Kidney tubule cell (primary cell): ENCODE measurements at regions not wholly inside any gene's neighbourhood (a gene's known extent, or its start where the extent isn't known, plus 50 kb on each side); places are given as distances from the start of the nearest gene placed in this dataset.

Source experiments
- DNase-seq: peaks from one replicate; pipeline ENCODE4 v3.0.0-alpha.2; 2018; ENCODE audit warnings: low spot score

GRCh38 chr18:77658751-77659448 lies 409.3 kb downstream of the GALR1 start:
- DNase-seq, result no peak

GRCh38 chr18:77666613-77667012 lies 417.0 kb downstream of the GALR1 start:
- no peak for DNase-seq

DNA sequence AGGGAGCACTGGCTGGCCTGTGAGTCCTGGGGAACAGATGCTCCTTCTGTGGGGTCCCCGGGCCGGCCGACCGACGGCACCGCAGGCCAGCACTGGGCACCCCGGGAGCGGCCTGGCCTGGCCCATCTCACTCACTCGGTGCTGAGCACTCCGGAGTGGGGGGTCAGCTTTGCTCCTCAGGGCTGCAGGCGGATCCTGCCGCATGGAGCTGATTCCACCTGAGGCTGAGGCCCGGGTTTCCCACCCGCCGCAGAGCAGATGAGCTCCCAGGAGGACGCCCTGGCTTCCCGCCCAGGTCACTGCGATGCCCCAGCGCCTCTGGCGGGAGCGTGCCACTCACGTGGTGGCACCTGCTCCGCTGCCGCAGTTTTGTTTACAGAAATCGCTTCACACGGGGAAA lies 418.6 kb downstream of the GALR1 start:
- no peak for DNase-seq

- no peak for DNase-seq
Measured at GRCh38 chr18:77669331-77669730, 419.7 kb downstream of the GALR1 start.

- DNase-seq, result no peak
Measured at GRCh38 chr18:77671456-77672167, 422.0 kb downstream of the GALR1 start.

GRCh38 chr18:77676910-77677309 lies 427.3 kb downstream of the GALR1 start:
- no peak for DNase-seq

DNA sequence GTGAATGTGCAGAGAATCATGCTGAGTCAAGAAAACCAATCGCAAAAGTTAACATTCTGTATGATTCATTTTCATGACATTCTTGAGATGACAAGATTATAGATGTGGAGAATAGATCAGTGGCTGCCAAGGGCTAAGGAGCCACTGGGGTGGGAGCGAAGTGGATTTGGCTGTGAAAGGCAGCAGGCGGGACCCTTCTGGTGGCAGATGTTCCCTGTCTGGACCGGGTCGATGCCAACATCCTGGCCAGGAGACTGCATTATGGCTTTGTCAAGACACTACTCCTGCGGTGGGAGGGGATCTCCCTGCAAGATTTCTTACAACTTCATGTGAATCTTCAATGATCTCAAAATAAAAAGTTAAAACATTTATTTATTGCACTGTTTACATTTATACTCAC lies 427.9 kb downstream of the GALR1 start:
- DNase-seq, result no peak

DNA sequence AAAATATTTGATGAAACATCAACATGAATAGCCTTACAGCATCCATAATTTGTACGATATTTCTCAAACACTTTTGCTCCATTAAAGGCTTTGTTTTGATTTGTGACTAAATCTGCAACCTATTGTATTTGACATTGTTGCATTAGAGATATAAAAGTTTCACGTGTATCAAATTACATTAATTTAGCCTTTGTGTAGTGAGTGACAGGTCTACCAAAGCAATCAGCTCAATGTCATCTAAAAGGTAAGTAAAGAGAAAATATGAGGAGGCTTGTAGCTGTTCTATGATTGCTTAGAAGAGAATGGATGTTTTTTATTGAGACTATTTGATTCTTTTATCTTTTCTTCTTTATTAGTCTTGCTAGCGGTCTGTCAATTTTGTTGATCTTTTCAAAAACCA lies 430.2 kb downstream of the GALR1 start:
- DNase-seq, result no peak

DNA sequence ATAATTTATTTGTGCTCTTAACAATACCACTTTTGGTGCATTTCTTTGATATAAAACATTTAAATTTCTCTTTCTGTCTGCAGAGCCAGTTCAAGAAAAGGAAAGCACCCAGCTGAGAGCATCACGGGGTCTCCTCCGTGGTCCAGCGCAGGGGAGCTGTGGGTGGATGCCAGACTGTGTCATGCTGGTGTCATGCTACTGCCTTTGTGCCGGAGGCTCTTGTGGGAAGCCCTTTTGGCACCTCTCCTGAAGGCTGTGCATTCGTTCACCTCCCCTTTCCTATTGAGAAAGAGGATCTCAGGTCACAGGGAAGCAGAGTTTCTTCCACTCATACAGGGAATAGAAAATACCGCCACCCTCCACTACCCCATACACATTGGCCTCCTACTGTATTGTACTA lies 450.4 kb downstream of the GALR1 start:
- no peak for DNase-seq

- DNase-seq, result no peak
Measured at GRCh38 chr18:77701977-77702376, 452.3 kb downstream of the GALR1 start.

DNA sequence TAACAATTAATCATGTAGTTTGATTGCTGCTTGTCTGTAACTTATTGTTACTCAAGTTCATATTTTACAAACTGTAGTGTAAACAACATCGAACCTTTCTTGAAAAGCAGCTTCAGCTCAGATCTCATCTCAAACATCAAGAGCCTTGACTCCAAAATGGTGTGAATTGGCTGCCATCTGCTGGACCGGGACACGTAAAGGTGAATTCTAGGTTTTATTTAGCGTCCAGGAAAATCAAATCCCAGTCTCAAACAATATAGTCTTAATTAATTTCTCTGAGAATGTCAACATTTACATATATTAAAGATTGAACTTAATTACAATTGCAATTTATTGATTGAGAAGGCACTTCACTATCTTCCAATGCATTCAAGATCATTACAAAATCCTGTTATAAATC lies 453.0 kb downstream of the GALR1 start:
- DNase-seq, result peak; percentile 5

- DNase-seq, result no peak
Measured at GRCh38 chr18:77705301-77705700, 455.7 kb downstream of the GALR1 start.

DNA sequence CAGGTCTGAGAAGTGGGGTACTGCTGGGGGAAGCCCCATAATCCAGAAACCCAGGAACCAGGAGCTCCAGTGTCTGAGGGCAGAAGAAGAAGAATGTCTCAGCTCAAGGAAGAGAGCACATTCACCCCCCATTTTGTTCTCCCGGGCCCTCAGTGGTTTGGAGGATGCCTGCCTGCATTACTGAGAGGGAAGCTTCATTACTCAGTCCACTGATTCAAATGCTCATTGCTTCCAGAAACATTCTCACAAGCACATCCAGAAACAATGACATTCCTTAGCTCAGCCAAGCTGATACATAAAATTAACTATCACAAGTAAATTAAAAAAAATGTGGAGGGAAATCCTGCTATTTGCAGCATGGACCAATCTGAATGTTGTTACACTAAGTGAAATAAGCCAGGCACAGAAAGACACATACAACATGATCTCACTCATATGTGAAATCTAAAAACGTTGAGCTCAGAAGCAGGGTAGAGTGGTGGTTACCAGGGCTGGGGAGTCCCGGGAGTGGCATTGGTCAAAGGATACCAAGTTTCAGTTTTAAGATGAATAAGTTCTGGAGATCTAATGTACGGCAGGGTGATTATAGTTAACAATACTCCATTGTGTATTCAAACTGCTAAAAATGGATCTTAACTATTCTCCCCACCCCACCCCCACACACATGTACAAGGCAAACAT lies 459.3 kb downstream of the GALR1 start:
- DNase-seq, result no peak

- DNase-seq, result peak; percentile 2
Measured at GRCh38 chr18:77711096-77711495, 461.4 kb downstream of the GALR1 start.

GRCh38 chr18:77714716-77715115 lies 465.1 kb downstream of the GALR1 start:
- DNase-seq, result no peak

DNA sequence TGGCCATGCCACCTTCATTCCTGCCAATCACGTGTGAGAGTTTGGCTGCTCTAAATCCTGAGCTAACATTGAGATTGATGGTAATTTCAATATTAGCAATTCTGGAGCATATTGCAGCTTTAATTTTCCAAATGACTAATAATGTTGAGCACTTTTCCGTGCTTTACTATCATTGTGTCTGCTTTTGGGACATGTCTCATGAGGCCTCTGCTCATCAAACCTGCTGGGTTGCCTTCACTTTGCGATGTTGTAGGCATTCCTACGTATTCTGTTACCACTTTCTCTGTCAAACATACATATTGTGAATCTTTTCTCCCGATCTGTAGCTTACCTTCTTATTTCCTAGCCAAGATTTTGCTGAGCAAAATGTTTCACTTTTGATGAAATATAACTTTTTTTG lies 466.6 kb downstream of the GALR1 start:
- DNase-seq, result no peak

GRCh38 chr18:77733292-77733903 lies 483.8 kb downstream of the GALR1 start:
- DNase-seq, result no peak

GRCh38 chr18:77736842-77737241 lies 487.2 kb downstream of the GALR1 start:
- DNase-seq, result no peak

DNA sequence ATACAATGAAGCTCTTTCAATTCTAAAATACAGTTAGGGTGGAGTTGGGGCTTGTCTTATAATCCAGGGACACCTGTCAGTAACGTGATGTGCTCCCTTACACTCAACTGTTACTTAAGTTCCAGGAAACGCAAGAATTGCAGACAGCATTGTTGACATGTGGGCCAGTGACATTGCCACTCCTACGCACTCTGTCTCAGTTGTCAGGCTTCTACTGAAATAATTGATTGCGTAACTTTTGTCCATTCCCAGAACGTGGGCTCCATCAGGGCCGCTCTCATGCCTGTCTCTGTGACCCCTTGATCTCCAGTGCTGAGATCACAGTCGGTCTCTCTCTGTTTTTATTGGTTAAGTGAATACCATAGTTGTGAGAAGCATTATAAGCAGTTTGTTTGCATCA lies 487.8 kb downstream of the GALR1 start:
- DNase-seq, result no peak

- DNase-seq, result no peak
Measured at GRCh38 chr18:77749089-77749488, 499.4 kb downstream of the GALR1 start.

DNA sequence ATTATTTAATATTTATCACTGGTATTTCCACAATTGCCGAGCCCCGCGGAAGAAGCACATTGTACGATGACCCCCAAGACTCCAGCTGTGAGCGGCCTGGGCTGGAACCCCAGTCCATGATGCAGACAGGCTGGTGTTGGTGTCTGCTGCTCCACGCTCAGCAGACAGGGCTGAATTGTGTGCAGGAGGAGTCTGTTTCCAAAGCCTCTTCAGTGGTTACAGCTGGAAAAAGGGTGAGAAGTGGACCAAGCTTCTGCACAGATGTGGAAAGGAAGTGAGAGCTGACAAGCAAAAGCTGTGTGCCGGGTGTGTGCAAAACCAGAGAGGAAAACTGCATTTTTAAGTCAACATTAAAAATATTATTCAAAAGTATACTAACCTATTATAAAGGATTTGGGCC lies 500.4 kb downstream of the GALR1 start:
- DNase-seq, result no peak

GRCh38 chr18:77754475-77755044 lies 504.9 kb downstream of the GALR1 start:
- no peak for DNase-seq

DNA sequence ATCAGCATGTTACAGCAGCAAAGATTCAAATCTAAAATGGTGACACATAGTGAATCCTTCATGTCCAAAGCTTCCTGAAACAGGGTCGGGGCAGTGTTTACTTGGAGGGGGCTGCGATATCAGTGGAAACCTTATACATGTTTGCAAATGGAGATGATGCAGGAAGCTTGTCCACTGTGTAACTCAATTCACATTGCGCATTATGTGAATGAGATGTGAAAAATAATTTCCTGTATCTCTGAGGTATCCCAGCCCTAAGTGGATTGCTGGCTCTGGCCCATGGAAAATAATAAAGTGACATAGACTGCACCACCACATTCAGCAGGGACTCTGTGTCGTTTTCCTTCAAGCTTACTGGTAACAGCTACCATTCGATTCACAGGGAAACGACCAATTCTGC lies 505.5 kb downstream of the GALR1 start:
- no peak for DNase-seq
